ENCODE measurements at regions not wholly inside any gene's neighbourhood (a gene's known extent, or its start where the extent isn't known, plus 50 kb on each side); places are given as distances from the start of the nearest gene placed in this dataset.

DNA sequence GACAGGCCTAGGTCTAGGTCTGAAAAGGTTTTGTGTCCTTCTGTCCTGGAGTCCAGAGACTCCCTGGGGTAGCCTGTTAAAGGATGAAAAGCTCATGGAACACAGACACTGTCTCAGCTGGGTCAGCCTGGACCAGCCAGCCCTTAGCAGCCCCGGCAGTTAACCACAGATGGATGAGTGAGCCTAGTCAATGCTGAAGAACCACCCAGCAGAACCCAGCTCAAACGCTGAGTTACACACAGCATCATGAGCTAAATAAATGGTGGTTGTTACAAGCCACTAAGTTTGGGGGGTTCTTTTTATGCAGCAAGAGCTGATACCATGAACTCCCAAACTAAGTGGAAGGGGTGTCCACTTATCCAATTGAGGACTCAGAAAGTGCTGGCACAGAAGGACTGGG lies 472.8 kb upstream of the PROK2 start:
- H3K4me3 Mint-ChIP-seq: no peak overlapping the region
- Histone ChIP-seq H3K36me3 (replicated peaks in 1 of 2; ENCODE audit: control insufficient read depth in 1 of 2, insufficient read depth in 2 of 2, low read length in 2 of 2) (no peaks in the 10 kb centered on the region), H3K79me2 (ENCODE audit: insufficient read depth, low read length) (no peaks in the 10 kb centered on the region), H2AFZ (ENCODE audit: insufficient read depth, low read depth, low read length, poor library complexity, severe bottlenecking) (no peak overlapping the region), H3K9ac (ENCODE audit: insufficient read depth, low read length, poor library complexity, severe bottlenecking) (no peak overlapping the region), H3K4me1 (ENCODE audit: control insufficient read depth in 1 of 2, insufficient read depth in 2 of 2, low read length in 2 of 2) (peaks cover 15 to 24% of the 10 kb centered on the region in 2 donors), H3K27me3 (ENCODE audit: control insufficient read depth in 2 of 2, insufficient read depth in 2 of 2, low read length in 2 of 2) (no peaks in the 10 kb centered on the region), H3K4me3 (replicated peaks in 1 of 3; ENCODE audit: low read depth in 2 of 3, low read length in 3 of 3) (no peak overlapping the region), H4K20me1 (ENCODE audit: insufficient read depth, low read length) (no peaks in the 10 kb centered on the region), H3K4me2 (replicated peaks; ENCODE audit: extremely low read depth, low read length, poor library complexity, severe bottlenecking) (no peak overlapping the region), H3K9me3 (replicated peaks in 1 of 2; ENCODE audit: control insufficient read depth in 1 of 2, insufficient read depth in 1 of 2, low read length in 2 of 2) (no peaks in the 10 kb centered on the region), H3K27ac (ENCODE audit: low read depth in 1 of 2, low read length in 2 of 2) (no peak overlapping the region)
- no peaks in the 10 kb centered on the region for H3K36me3 Mint-ChIP-seq
- TF ChIP-seq, protein P1, sequence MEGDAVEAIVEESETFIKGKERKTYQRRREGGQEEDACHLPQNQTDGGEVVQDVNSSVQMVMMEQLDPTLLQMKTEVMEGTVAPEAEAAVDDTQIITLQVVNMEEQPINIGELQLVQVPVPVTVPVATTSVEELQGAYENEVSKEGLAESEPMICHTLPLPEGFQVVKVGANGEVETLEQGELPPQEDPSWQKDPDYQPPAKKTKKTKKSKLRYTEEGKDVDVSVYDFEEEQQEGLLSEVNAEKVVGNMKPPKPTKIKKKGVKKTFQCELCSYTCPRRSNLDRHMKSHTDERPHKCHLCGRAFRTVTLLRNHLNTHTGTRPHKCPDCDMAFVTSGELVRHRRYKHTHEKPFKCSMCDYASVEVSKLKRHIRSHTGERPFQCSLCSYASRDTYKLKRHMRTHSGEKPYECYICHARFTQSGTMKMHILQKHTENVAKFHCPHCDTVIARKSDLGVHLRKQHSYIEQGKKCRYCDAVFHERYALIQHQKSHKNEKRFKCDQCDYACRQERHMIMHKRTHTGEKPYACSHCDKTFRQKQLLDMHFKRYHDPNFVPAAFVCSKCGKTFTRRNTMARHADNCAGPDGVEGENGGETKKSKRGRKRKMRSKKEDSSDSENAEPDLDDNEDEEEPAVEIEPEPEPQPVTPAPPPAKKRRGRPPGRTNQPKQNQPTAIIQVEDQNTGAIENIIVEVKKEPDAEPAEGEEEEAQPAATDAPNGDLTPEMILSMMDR (IDR thresholded peaks at IDR 0.05): no peak
- no peak for DNase-seq
- H3K27ac Mint-ChIP-seq: no peak overlapping the region
- H3K4me1 Mint-ChIP-seq: peaks cover 27% of the 10 kb centered on the region
- H3K9me3 Mint-ChIP-seq: peaks cover 0 to 2% (median 0%) of the 10 kb centered on the region in 7 donors
- H3K27me3 Mint-ChIP-seq (ENCODE audit: low read depth in 3 of 3): peaks cover 4 to 12% (median 9%) of the 10 kb centered on the region in 3 donors
- no CpG with 5 or more reads among the region's 2 CpGs for WGBS (ENCODE audit: insufficient coverage)
- intact Hi-C loops (cut with micrococcal nuclease): no loop called here

DNA sequence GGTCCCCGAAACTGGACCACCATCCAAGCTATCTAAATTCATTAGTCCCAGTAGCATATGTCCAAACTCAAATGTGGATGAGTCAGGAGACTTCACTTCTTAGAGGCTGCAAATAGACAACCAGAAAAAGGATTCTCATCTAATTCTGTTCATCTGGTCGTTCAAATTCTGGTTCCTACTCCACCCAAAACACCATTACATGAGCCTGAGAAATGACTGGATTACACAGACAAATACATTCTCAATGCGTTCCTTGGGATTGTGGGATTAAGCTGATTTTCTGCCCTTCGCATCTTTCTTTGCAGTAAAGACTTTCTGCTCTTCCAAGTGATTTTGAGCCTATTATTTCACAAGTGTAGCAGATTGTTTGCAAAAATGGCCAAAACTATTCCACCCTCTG lies 472.3 kb upstream of the PROK2 start:
- peaks cover 15 to 24% of the 10 kb centered on the region in 2 donors for H3K4me1 ChIP-seq (ENCODE audit: control insufficient read depth in 1 of 2, insufficient read depth in 2 of 2, low read length in 2 of 2)
- no peaks in the 10 kb centered on the region for H3K9me3 ChIP-seq (replicated peaks in 1 of 2; ENCODE audit: control insufficient read depth in 1 of 2, insufficient read depth in 1 of 2, low read length in 2 of 2)
- Mint-ChIP-seq H3K4me1 (peaks cover 27% of the 10 kb centered on the region), H3K9me3 (peaks cover 0 to 5% (median 0%) of the 10 kb centered on the region in 7 donors), H3K4me3 (no peak overlapping the region), H3K27ac (no peak overlapping the region), H3K36me3 (no peaks in the 10 kb centered on the region), H3K27me3 (ENCODE audit: low read depth in 3 of 3) (peaks cover 5 to 12% (median 9%) of the 10 kb centered on the region in 3 donors)
- DNase-seq: no peak
- no peak overlapping the region for H3K27ac ChIP-seq (ENCODE audit: low read depth in 1 of 2, low read length in 2 of 2)
- no peaks in the 10 kb centered on the region for H4K20me1 ChIP-seq (ENCODE audit: insufficient read depth, low read length)
- H2AFZ ChIP-seq (ENCODE audit: insufficient read depth, low read depth, low read length, poor library complexity, severe bottlenecking): no peak overlapping the region
- H3K79me2 ChIP-seq (ENCODE audit: insufficient read depth, low read length): no peaks in the 10 kb centered on the region
- H3K36me3 ChIP-seq (replicated peaks in 1 of 2; ENCODE audit: control insufficient read depth in 1 of 2, insufficient read depth in 2 of 2, low read length in 2 of 2): no peaks in the 10 kb centered on the region
- H3K27me3 ChIP-seq (ENCODE audit: control insufficient read depth in 2 of 2, insufficient read depth in 2 of 2, low read length in 2 of 2): no peaks in the 10 kb centered on the region
- H3K9ac ChIP-seq (ENCODE audit: insufficient read depth, low read length, poor library complexity, severe bottlenecking): no peak overlapping the region
- WGBS (ENCODE audit: insufficient coverage): no CpG with 5 or more reads among the region's 4 CpGs
- intact Hi-C loops (cut with micrococcal nuclease): no loop called here
- TF ChIP-seq, protein P1 (IDR thresholded peaks at IDR 0.05): no peak
- H3K4me2 ChIP-seq (replicated peaks; ENCODE audit: extremely low read depth, low read length, poor library complexity, severe bottlenecking): no peak overlapping the region
- no peak overlapping the region for H3K4me3 ChIP-seq (replicated peaks in 1 of 3; ENCODE audit: low read depth in 2 of 3, low read length in 3 of 3)
